MM.1S (cell line): ENCODE measurements at regions not wholly inside any gene's neighbourhood (a gene's known extent, or its start where the extent isn't known, plus 50 kb on each side); places are given as distances from the start of the nearest gene placed in this dataset.

Source experiments
- CTCF ChIP-seq: fragments of 300-600 bp; sonication (generic); IDR thresholded peaks from 2 replicates; pipeline ENCODE4 v1.5.1; 2016; ENCODE audit warnings: antibody characterized with exemption, low read length, mixed read lengths
- EZH2 ChIP-seq: fragments of 300-600 bp; sonication (generic); optimal IDR thresholded peaks from 2 replicates; pipeline ENCODE3; 2017; ENCODE audit warnings: low read depth, mild to moderate bottlenecking, antibody characterized with exemption, low read length, mixed read lengths

GRCh38 chr5:53338971-53339370, 141.5 kb upstream of the FST start:
- TF ChIP-seq CTCF (no peak), EZH2 (no peak)
